SK-N-SH (cell line): ENCODE measurements at regions not wholly inside any gene's neighbourhood (a gene's known extent, or its start where the extent isn't known, plus 50 kb on each side); places are given as distances from the start of the nearest gene placed in this dataset.

Experiments
- CTCF ChIA-PET: fragments of 300-600, 350-600 bp; formaldehyde crosslinking; extraction: SDS; loops from one replicate; lab custom pipeline; 2021; lab: Yijun Ruan, JAX
- POLR2A ChIA-PET: fragments of 350-600 bp; sonication (Branson Sonifier 250); formaldehyde crosslinking; extraction: SDS; loops from one replicate; lab custom pipeline; 2020; ENCODE audit warnings: antibody characterized with exemption, inconsistent platforms; lab: Yijun Ruan, JAX
- DNase-seq: peaks from one replicate; pipeline ENCODE4 v3.0.0; 2012
- H2AFZ ChIP-seq: fragments of 200-600 bp; sonication (generic); 2 replicates; pipeline ENCODE4 v1.8.1; 2016; ENCODE audit warnings: antibody characterized with exemption, mild to moderate bottlenecking, low read depth
- H3F3A ChIP-seq: fragments of 200-600 bp; sonication (generic); replicated peaks from 2 replicates; pipeline ENCODE3; 2016; ENCODE audit warnings: antibody characterized with exemption, mild to moderate bottlenecking; ENCODE audit not compliant: insufficient read depth
- H3K27ac ChIP-seq, 2 experiments: fragments of 200-500 bp in 1 of 2; fragments of 200-600 bp in 1 of 2; sonication (Bioruptor generic) in 1 of 2; sonication (generic), shearing (Covaris generic) in 1 of 2; 2 replicates each; pipeline versions ENCODE4 v1.5.1 to v1.6.1; 2014 to 2016; ENCODE audit warnings: low read depth in 2 of 2, inconsistent platforms in 1 of 2, low read length in 1 of 2, mild to moderate bottlenecking in 1 of 2, mixed read lengths in 1 of 2
- H3K27me3 ChIP-seq: fragments of 200-600 bp; sonication (generic), shearing (Covaris generic); 2 replicates; pipeline ENCODE4 v1.6.1; 2016; ENCODE audit warnings: mixed run types; ENCODE audit not compliant: insufficient read depth
- H3K36me3 ChIP-seq, 2 experiments: fragments of 200-500 bp in 1 of 2; fragments of 200-600 bp in 1 of 2; sonication (Bioruptor generic) in 1 of 2; sonication (generic) in 1 of 2; replicated peaks in 1 of 2; 2 replicates each; pipeline versions ENCODE3 to v1.5.1; 2014 to 2016; ENCODE audit warnings: low read length in 1 of 2, mild to moderate bottlenecking in 1 of 2; ENCODE audit not compliant: insufficient read depth in 2 of 2, control insufficient read depth in 1 of 2
- H3K4me1 ChIP-seq, 2 experiments: fragments of 200-500 bp in 1 of 2; fragments of 200-600 bp in 1 of 2; sonication (Bioruptor generic) in 1 of 2; sonication (generic), shearing (Covaris generic) in 1 of 2; 2 replicates each; pipeline versions ENCODE4 v1.5.1 to v1.6.1; 2014 to 2016; ENCODE audit warnings: low read depth in 1 of 2, low read length in 1 of 2, mixed run types in 1 of 2; ENCODE audit not compliant: insufficient read depth in 2 of 2, control insufficient read depth in 1 of 2
- H3K4me2 ChIP-seq: fragments of 200-600 bp; sonication (generic), shearing (Covaris generic); 2 replicates; pipeline ENCODE4 v1.6.1; 2017; ENCODE audit warnings: mixed run types
- H3K4me3 ChIP-seq, 2 experiments: fragments of 200-500 bp in 1 of 2; fragments of 200-600 bp in 1 of 2; sonication (Bioruptor generic) in 1 of 2; sonication (generic), shearing (Covaris generic) in 1 of 2; 2 replicates each; pipeline versions ENCODE4 v1.5.1 to v1.8.1; 2014 to 2016; ENCODE audit warnings: low read depth in 2 of 2, inconsistent platforms in 1 of 2, low read length in 1 of 2, mild to moderate bottlenecking in 1 of 2, mixed read lengths in 1 of 2, moderate library complexity in 1 of 2
- H3K79me2 ChIP-seq: fragments of 200-600 bp; sonication (generic); 2 replicates; pipeline ENCODE4 v1.8.1; 2017; ENCODE audit warnings: mild to moderate bottlenecking; ENCODE audit not compliant: insufficient read depth
- H3K9ac ChIP-seq: fragments of 200-600 bp; sonication (generic); 2 replicates; pipeline ENCODE4 v1.6.1; 2017; ENCODE audit warnings: mixed run types
- H3K9me2 ChIP-seq: fragments of 200-600 bp; sonication (generic); 2 replicates; pipeline ENCODE4 v1.6.1; 2017; ENCODE audit warnings: mixed run types
- H3K9me3 ChIP-seq: fragments of 200-600 bp; sonication (generic); 2 replicates; pipeline ENCODE4 v1.6.1; 2017; ENCODE audit warnings: mixed run types, mild to moderate bottlenecking, moderate library complexity
- H4K20me1 ChIP-seq: fragments of 200-600 bp; sonication (generic); 2 replicates; pipeline ENCODE4 v1.6.1; 2017; ENCODE audit warnings: mild to moderate bottlenecking, mixed run types; ENCODE audit not compliant: insufficient read depth
- EZH2phosphoT487 ChIP-seq: fragments of 200-600 bp; sonication (generic); IDR thresholded peaks from 2 replicates; pipeline ENCODE4 v1.6.1; 2017; ENCODE audit warnings: low read depth, mixed run types, mild to moderate bottlenecking, antibody characterized with exemption, moderate library complexity, borderline replicate concordance
- FOXM1 ChIP-seq: IDR thresholded peaks from 2 replicates; pipeline ENCODE4 v1.4.0; 2012; ENCODE audit warnings: low read depth, mild to moderate bottlenecking
- GABPA ChIP-seq: IDR thresholded peaks from 2 replicates; pipeline ENCODE4 v1.4.0; 2012; ENCODE audit warnings: low read depth, mild to moderate bottlenecking
- GATA2 ChIP-seq: sonication (generic); formaldehyde crosslinking; IDR thresholded peaks from 2 replicates; pipeline ENCODE4 v1.5.0; 2020; ENCODE audit warnings: mild to moderate bottlenecking, missing genetic modification reagents
- JUND ChIP-seq: IDR thresholded peaks from 2 replicates; pipeline ENCODE4 v1.4.0; 2012
- MEF2A ChIP-seq: IDR thresholded peaks from 2 replicates; pipeline ENCODE4 v1.4.0; 2012; ENCODE audit warnings: low read depth, borderline replicate concordance
- MXI1 ChIP-seq: IDR thresholded peaks from 2 replicates; pipeline ENCODE4 v1.6.1; 2012; ENCODE audit warnings: mild to moderate bottlenecking, low read depth, low read length, improper control_type of control experiment
- NFIC ChIP-seq: IDR thresholded peaks from 2 replicates; pipeline ENCODE4 v1.4.0; 2012; ENCODE audit warnings: borderline replicate concordance
- NRF1 ChIP-seq: IDR thresholded peaks from 2 replicates; pipeline ENCODE4 v1.6.1; 2012; ENCODE audit warnings: low read depth, mild to moderate bottlenecking, low read length
- RAD21 ChIP-seq: IDR thresholded peaks from 2 replicates; pipeline ENCODE4 v1.6.1; 2012; ENCODE audit warnings: mild to moderate bottlenecking, low read length
- RCOR1 ChIP-seq: fragments of 150-350 bp; IDR thresholded peaks from 2 replicates; pipeline ENCODE4 v1.6.1; 2017; ENCODE audit warnings: antibody characterized with exemption, low read length
- RXRA ChIP-seq: IDR thresholded peaks from 2 replicates; pipeline ENCODE4 v1.4.0; 2012; ENCODE audit warnings: low read depth, mild to moderate bottlenecking, borderline replicate concordance
- SIN3A ChIP-seq: IDR thresholded peaks from 2 replicates; pipeline ENCODE4 v1.6.1; 2012; ENCODE audit warnings: low read depth, mild to moderate bottlenecking, low read length, moderate library complexity, borderline replicate concordance
- SMC3 ChIP-seq: IDR thresholded peaks from 2 replicates; pipeline ENCODE4 v1.6.1; 2012; ENCODE audit warnings: low read depth, low read length, improper control_type of control experiment
- TCF12 ChIP-seq: IDR thresholded peaks from 2 replicates; pipeline ENCODE4 v1.4.0; 2012
- WGBS: methylation state at CpG from one replicate; pipeline ENCODE4 v1.1.6; 2017; ENCODE audit warnings: low lambda C conversion rate; 5-methylcytosine and 5-hydroxymethylcytosine counted together
- TF ChIP-seq, protein P1 (sequence below): IDR thresholded peaks from 2 replicates; pipeline ENCODE4 v1.6.1; 2012; ENCODE audit warnings: mild to moderate bottlenecking, low read depth, low read length, moderate library complexity

DNA sequence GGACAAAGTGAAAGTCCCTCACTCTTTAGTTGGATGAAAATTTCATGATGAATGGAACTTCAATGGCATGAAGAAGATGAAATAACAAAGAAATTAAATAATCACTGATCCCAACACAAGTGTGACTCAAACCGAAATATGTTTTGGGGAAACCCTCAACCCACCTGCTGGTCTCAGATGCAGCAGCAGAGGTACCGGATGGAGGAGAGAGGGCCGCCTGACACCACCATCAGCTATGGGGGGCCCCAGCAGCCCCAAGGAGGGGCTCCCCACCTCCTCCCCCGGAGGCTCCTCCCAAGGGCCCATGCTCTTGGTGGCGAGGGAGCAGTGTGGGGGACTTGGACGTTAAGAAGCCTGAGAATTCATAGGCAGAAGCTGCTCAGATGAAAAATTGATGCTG lies 137.2 kb upstream of the ADARB2 start:
- no peaks in the 10 kb centered on the region for H4K20me1 ChIP-seq
- H3K79me2 ChIP-seq = no peaks in the 10 kb centered on the region
- H3K9me2 ChIP-seq = no peaks in the 10 kb centered on the region
- 38% methylated on average over 5 of the region's 6 CpGs for WGBS
- H3K9ac ChIP-seq = no peak overlapping the region
- peaks cover 9% of the 10 kb centered on the region; the same call in 1 of the 2 replicates for H3K9me3 ChIP-seq
- TF ChIP-seq EZH2phosphoT487 = no peak
- no peak for TF ChIP-seq MEF2A
- no peak for TF ChIP-seq NFIC
- no peak for TF ChIP-seq RCOR1
- TF ChIP-seq, protein P1, sequence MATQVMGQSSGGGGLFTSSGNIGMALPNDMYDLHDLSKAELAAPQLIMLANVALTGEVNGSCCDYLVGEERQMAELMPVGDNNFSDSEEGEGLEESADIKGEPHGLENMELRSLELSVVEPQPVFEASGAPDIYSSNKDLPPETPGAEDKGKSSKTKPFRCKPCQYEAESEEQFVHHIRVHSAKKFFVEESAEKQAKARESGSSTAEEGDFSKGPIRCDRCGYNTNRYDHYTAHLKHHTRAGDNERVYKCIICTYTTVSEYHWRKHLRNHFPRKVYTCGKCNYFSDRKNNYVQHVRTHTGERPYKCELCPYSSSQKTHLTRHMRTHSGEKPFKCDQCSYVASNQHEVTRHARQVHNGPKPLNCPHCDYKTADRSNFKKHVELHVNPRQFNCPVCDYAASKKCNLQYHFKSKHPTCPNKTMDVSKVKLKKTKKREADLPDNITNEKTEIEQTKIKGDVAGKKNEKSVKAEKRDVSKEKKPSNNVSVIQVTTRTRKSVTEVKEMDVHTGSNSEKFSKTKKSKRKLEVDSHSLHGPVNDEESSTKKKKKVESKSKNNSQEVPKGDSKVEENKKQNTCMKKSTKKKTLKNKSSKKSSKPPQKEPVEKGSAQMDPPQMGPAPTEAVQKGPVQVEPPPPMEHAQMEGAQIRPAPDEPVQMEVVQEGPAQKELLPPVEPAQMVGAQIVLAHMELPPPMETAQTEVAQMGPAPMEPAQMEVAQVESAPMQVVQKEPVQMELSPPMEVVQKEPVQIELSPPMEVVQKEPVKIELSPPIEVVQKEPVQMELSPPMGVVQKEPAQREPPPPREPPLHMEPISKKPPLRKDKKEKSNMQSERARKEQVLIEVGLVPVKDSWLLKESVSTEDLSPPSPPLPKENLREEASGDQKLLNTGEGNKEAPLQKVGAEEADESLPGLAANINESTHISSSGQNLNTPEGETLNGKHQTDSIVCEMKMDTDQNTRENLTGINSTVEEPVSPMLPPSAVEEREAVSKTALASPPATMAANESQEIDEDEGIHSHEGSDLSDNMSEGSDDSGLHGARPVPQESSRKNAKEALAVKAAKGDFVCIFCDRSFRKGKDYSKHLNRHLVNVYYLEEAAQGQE = no peak
- no peak for TF ChIP-seq RAD21
- no peak for TF ChIP-seq GABPA
- no peak for TF ChIP-seq MXI1
- TF ChIP-seq FOXM1 = no peak
- no peak for TF ChIP-seq JUND
- TF ChIP-seq TCF12 = no peak
- H3F3A ChIP-seq = no peaks in the 10 kb centered on the region
- H3K4me3 ChIP-seq = no peak overlapping the region
- no peak overlapping the region for H2AFZ ChIP-seq
- ChIA-PET POLR2A (no interaction called here), CTCF (interaction anchor here (1.7 kb wide), 1 partner anchor 22 kb away, joined by 3 read pairs; no protein-coding TSS in a partner anchor)
- H3K27ac ChIP-seq = no peak overlapping the region
- no peaks in the 10 kb centered on the region for H3K27me3 ChIP-seq
- H3K4me2 ChIP-seq = no peak overlapping the region
- H3K36me3 ChIP-seq = no peaks in the 10 kb centered on the region
- DNase-seq = no peak
- H3K4me1 ChIP-seq = peaks cover 0 to 2% of the 10 kb centered on the region in 2 experiments; a peak in 1 of 4 replicates

- no peaks in the 10 kb centered on the region for H3K9me2 ChIP-seq
- POLR2A ChIA-PET = no interaction called here
- H3K4me1 ChIP-seq = peaks cover 0 to 2% of the 10 kb centered on the region in 2 experiments; a peak in 1 of 4 replicates
- no peak overlapping the region for H3K9ac ChIP-seq
- H3K4me2 ChIP-seq = no peak overlapping the region
- H3K27ac ChIP-seq = no peak overlapping the region
- no peaks in the 10 kb centered on the region for H3F3A ChIP-seq
- no peaks in the 10 kb centered on the region for H3K79me2 ChIP-seq
- H3K27me3 ChIP-seq = no peaks in the 10 kb centered on the region
- no peaks in the 10 kb centered on the region for H3K36me3 ChIP-seq
- H2AFZ ChIP-seq = no peak overlapping the region
- WGBS = 23% methylated on average over 7 of the region's 7 CpGs
- TF ChIP-seq NRF1 = no peak
- no peak for TF ChIP-seq SMC3
- TF ChIP-seq GATA2 (CRISPR knock-in tag) = no peak
- no peak for TF ChIP-seq RCOR1
- no peak for TF ChIP-seq MEF2A
- TF ChIP-seq RXRA = no peak
- TF ChIP-seq SIN3A = no peak
- no peak for DNase-seq
- H3K9me3 ChIP-seq = peaks cover 9% of the 10 kb centered on the region; the same call in 1 of the 2 replicates
- H4K20me1 ChIP-seq = no peaks in the 10 kb centered on the region
- H3K4me3 ChIP-seq = no peak overlapping the region
- CTCF ChIA-PET = interaction anchor here (0.7 to 1.7 kb wide), 2 partner anchors 22 to 643 kb away, joined by 3 read pairs; no protein-coding TSS in a partner anchor
Observed at GRCh38 chr10:1873661-1874315, 136.5 kb upstream of the ADARB2 start.
